SK-N-SH treated with all-trans-retinoic acid at 6 μM for 48 hours (cell line): ENCODE measurements at regions not wholly inside any gene's neighbourhood (a gene's known extent, or its start where the extent isn't known, plus 50 kb on each side); places are given as distances from the start of the nearest gene placed in this dataset.

Experiments
- ATAC-seq: fragments of 200-7000 bp; cut with Tn5 transposase; 3 replicates; pipeline ENCODE4 v1.9.1; 2020; ENCODE audit warnings: mild to moderate bottlenecking, moderate library complexity
- ARNTL ChIP-seq: fragments of 450-650 bp; formaldehyde crosslinking; IDR thresholded peaks from 2 replicates; pipeline ENCODE4 v1.5.0; 2020; ENCODE audit warnings: low read depth, mild to moderate bottlenecking, moderate library complexity, borderline replicate concordance
- ISL1 ChIP-seq: fragments of 250-450 bp; sonication (Bioruptor Pico); IDR thresholded peaks from 2 replicates; pipeline ENCODE4 v2.1.2; 2022; ENCODE audit warnings: mild to moderate bottlenecking, moderate library complexity
- PATZ1 ChIP-seq: fragments of 250-450 bp; sonication (Bioruptor Pico); IDR thresholded peaks from 2 replicates; pipeline ENCODE4 v1.8.0; 2020; ENCODE audit warnings: mild to moderate bottlenecking, moderate library complexity, borderline replicate concordance
- POU6F1 ChIP-seq: fragments of 250-450 bp; sonication (Bioruptor Pico); IDR thresholded peaks from 2 replicates; pipeline ENCODE4 v1.8.0; 2021; ENCODE audit warnings: low read depth, mild to moderate bottlenecking, moderate library complexity, borderline replicate concordance
- RARB ChIP-seq: fragments of 250-450 bp; sonication (Bioruptor Pico); IDR thresholded peaks from 2 replicates; pipeline ENCODE4 v1.8.0; 2021; ENCODE audit warnings: mild to moderate bottlenecking, moderate library complexity
- SNAI2 ChIP-seq: fragments of 250-450 bp; sonication (Bioruptor Pico); IDR thresholded peaks from 2 replicates; pipeline ENCODE4 v1.5.0; 2020; ENCODE audit warnings: mild to moderate bottlenecking, moderate library complexity
- TSHZ2 ChIP-seq: fragments of 250-450 bp; sonication (Bioruptor Pico); IDR thresholded peaks from 2 replicates; pipeline ENCODE4 v1.5.0; 2020; ENCODE audit warnings: mild to moderate bottlenecking, moderate library complexity
- ZC3H10 ChIP-seq: fragments of 250-450 bp; sonication (Bioruptor Pico); IDR thresholded peaks from 2 replicates; pipeline ENCODE4 v1.5.1; 2021; ENCODE audit warnings: mild to moderate bottlenecking, moderate library complexity
- ZFP30 ChIP-seq: fragments of 450-650 bp; formaldehyde crosslinking; IDR thresholded peaks from 2 replicates; pipeline ENCODE4 v1.5.0; 2022; ENCODE audit warnings: mild to moderate bottlenecking, moderate library complexity

DNA sequence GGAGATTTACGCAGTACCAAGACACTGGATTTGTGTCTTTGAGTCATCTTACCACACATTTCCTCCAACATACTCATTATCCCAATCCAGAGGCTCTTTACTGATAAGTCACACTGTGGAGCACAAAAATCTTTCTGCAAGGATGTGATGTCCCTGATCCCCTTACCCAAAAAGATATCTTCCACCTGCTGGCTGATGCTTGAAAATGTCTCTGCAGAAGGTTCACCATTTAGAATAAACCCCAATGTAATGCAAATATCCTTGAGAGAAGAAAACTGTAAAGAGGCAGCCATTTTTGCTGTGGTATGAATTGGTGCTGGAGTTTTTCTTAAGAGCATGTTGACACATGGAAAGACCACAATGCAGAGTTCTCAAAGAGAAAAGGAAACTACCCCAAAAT, 65.7 kb upstream of the RORB start:
- TF ChIP-seq ZC3H10 (CRISPR knock-in tag), result no peak
- no peak for TF ChIP-seq TSHZ2
- no peak for TF ChIP-seq SNAI2 (CRISPR knock-in tag)
- no peak for TF ChIP-seq ISL1
- TF ChIP-seq ZFP30, result no peak
- ATAC-seq, result no peak

DNA sequence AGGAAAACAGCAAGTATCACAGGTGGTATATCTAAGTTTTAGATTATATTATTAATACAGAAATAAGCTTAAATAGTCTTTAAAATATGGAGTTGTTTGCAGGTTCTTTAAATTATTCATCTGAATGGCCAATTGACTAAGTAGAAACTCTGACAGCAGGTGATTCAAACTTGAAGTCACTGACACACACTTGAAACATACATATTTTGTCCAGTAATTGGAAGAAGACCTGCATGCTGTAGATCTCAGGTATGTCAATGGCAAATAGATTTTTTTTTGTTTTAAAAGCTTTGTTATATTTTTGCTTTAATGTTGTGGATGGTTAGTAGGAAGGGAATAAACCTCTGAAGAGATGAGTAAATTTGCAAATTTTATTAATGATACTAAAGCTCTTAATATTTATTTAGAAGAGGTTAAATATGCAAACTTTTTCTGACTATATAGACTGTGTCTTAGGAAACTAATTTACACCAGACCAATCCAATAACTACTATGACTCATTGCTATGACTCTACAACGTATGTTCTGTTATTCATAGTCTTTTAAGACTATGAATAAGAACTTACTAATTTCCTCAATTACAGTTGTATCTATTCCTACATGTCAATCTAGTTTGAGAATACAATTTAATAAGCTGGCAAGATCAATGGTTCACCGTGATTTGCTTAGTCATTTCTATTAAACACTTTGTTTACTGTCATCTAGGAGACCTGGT, 53.9 kb upstream of the RORB start:
- TF ChIP-seq ISL1, result peak; percentile 65
- no peak for TF ChIP-seq POU6F1 (CRISPR knock-in tag)
- ATAC-seq, result no peak

- ATAC-seq, result no peak
Measured at GRCh38 chr9:74444369-74444768, 52.8 kb upstream of the RORB start.

More at GRCh38 chr9:74444369-74444768, 52.8 kb upstream of the RORB start:
- TF ChIP-seq ISL1 (peak; percentile 90), PATZ1 (CRISPR knock-in tag) (peak; percentile 88; the same call in 1 of the 2 replicates), RARB (CRISPR knock-in tag) (no peak), ARNTL (CRISPR knock-in tag) (no peak), SNAI2 (CRISPR knock-in tag) (no peak), POU6F1 (CRISPR knock-in tag) (peak; percentile 30; the same call in 1 of the 2 replicates)
